Transverse colon (tissue), 4 donors: ENCODE measurements at regions not wholly inside any gene's neighbourhood (a gene's known extent, or its start where the extent isn't known, plus 50 kb on each side); places are given as distances from the start of the nearest gene placed in this dataset.

Experiments
- POLR2AphosphoS5 ChIP-seq, 3 donors: sonication (generic); formaldehyde crosslinking; IDR thresholded peaks; one replicate each; pipeline ENCODE4 v1.6.1; 2016; ENCODE audit warnings: antibody characterized with exemption in 3 of 3
- TF ChIP-seq, protein P1 (sequence below), 5 experiments: fragments of 200-600 bp in 3 of 5; fragments of 450-650 bp in 2 of 5; sonication (generic) in 3 of 5; IDR thresholded peaks; 1 replicate in 2 of 5; 2 replicates in 3 of 5; pipeline ENCODE4 v1.5.1; 2016 to 2017; ENCODE audit warnings: antibody characterized with exemption in 5 of 5, inconsistent platforms in 3 of 5, mild to moderate bottlenecking in 2 of 5, moderate library complexity in 1 of 5

DNA sequence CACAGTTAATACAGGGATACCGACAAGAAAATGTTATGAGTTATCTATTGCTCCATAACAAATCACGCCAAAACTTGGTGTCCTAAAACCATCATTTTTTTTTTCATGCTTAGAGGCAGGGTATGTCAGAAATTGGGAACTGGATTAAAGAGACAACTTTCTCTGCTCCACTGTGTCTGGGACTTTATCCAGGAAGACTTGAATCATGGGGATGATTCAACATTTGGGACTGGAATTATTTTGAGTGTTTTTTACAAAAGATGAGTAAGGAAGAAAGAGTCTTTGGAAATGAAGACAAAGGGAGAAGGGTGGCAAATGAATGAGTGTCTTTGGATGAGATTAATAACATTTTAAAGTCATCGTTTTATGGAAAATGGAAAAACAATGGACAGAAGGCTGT, 1883.7 kb upstream of the C9orf72 start:
- no peak for TF ChIP-seq POLR2AphosphoS5 (IDR thresholded peaks at IDR 0.05)
- TF ChIP-seq, protein P1, sequence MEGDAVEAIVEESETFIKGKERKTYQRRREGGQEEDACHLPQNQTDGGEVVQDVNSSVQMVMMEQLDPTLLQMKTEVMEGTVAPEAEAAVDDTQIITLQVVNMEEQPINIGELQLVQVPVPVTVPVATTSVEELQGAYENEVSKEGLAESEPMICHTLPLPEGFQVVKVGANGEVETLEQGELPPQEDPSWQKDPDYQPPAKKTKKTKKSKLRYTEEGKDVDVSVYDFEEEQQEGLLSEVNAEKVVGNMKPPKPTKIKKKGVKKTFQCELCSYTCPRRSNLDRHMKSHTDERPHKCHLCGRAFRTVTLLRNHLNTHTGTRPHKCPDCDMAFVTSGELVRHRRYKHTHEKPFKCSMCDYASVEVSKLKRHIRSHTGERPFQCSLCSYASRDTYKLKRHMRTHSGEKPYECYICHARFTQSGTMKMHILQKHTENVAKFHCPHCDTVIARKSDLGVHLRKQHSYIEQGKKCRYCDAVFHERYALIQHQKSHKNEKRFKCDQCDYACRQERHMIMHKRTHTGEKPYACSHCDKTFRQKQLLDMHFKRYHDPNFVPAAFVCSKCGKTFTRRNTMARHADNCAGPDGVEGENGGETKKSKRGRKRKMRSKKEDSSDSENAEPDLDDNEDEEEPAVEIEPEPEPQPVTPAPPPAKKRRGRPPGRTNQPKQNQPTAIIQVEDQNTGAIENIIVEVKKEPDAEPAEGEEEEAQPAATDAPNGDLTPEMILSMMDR (IDR thresholded peaks at IDR 0.05): no peak
